Spleen (tissue), 11 donors: ENCODE measurements at regions not wholly inside any gene's neighbourhood (a gene's known extent, or its start where the extent isn't known, plus 50 kb on each side); places are given as distances from the start of the nearest gene placed in this dataset.

Experiments used
- DNase-seq: peaks from one replicate; pipeline ENCODE4 v3.0.0-alpha.2; 2020
- H3K27ac ChIP-seq, 8 donors: fragments of 200-600 bp; sonication (generic) in 7 of 8; 1 replicate in 4 of 8; 2 replicates in 4 of 8; pipeline versions ENCODE4 v1.5.0 to v1.8.0; 2016 to 2021; ENCODE audit warnings: inconsistent platforms in 4 of 8, mild to moderate bottlenecking in 4 of 8, moderate library complexity in 1 of 8
- H3K27me3 ChIP-seq, 7 donors: fragments of 200-600 bp; sonication (generic) in 6 of 7; replicated peaks in 1 of 7; 1 replicate in 4 of 7; 2 replicates in 3 of 7; pipeline versions ENCODE4 v1.5.0 to v1.8.0; 2016 to 2021; ENCODE audit warnings: inconsistent platforms in 3 of 7, mild to moderate bottlenecking in 1 of 7
- H3K36me3 ChIP-seq, 6 donors: fragments of 200-600 bp; sonication (generic) in 5 of 6; 1 replicate in 4 of 6; 2 replicates in 2 of 6; pipeline versions ENCODE4 v1.5.0 to v1.8.0; 2016 to 2021; ENCODE audit warnings: inconsistent platforms in 2 of 6
- H3K4me1 ChIP-seq, 6 donors: fragments of 200-600 bp; sonication (generic) in 5 of 6; 1 replicate in 3 of 6; 2 replicates in 3 of 6; pipeline versions ENCODE4 v1.5.0 to v1.8.0; 2016 to 2021; ENCODE audit warnings: inconsistent platforms in 3 of 6
- H3K4me3 ChIP-seq, 8 donors: fragments of 200-600 bp; sonication (generic) in 7 of 8; 1 replicate in 4 of 8; 2 replicates in 4 of 8; pipeline versions ENCODE4 v1.5.0 to v1.8.0; 2016 to 2021; ENCODE audit warnings: inconsistent platforms in 4 of 8, mild to moderate bottlenecking in 4 of 8, moderate library complexity in 2 of 8
- H3K9me3 ChIP-seq, 8 donors: fragments of 200-600 bp; sonication (generic) in 7 of 8; 1 replicate in 4 of 8; 2 replicates in 4 of 8; pipeline versions ENCODE4 v1.5.0 to v1.8.0; 2016 to 2021; ENCODE audit warnings: inconsistent platforms in 4 of 8
- POLR2A ChIP-seq, 3 donors: fragments of 450-650 bp; IDR thresholded peaks; one replicate each; pipeline ENCODE4 v1.5.1; 2017; ENCODE audit warnings: antibody characterized with exemption in 3 of 3, mild to moderate bottlenecking in 1 of 3
- POLR2AphosphoS5 ChIP-seq, 3 donors: sonication (generic); formaldehyde crosslinking; IDR thresholded peaks; one replicate each; pipeline ENCODE4 v1.5.1; 2017; ENCODE audit warnings: antibody characterized with exemption in 3 of 3
- WGBS, 5 donors: extraction: QIAGEN DNeasy Blood & Tissue Kit in 3 of 5; methylation state at CpG; one replicate each; pipeline versions ENCODE4 v1.1.5 to v1.1.7; 2013 to 2018; 5-methylcytosine and 5-hydroxymethylcytosine counted together
- intact Hi-C: fragments of 100-400 bp; cut with DNase I; formaldehyde crosslinking; loops from one replicate; pipeline ENCODE4 v1.15.0; 2023; ENCODE audit warnings: low total_unique reads
- TF ChIP-seq, protein P1 (sequence below), 11 experiments: fragments of 200-600 bp in 7 of 11; fragments of 450-650 bp in 4 of 11; sonication (generic) in 4 of 11; IDR thresholded peaks in 8 of 11; conservative IDR thresholded peaks in 3 of 11; 1 replicate in 7 of 11; 2 replicates in 4 of 11; pipeline versions ENCODE4 v1.4.0 to v1.8.0; 2016 to 2021; ENCODE audit warnings: antibody characterized with exemption in 11 of 11, inconsistent platforms in 4 of 11, mild to moderate bottlenecking in 1 of 11
- donor health status: healthy with polysubstance abuse.
- donor health status: DM: no; HTN: no; CAD: no; lungs with moderate emphysema.
- donor health status: DM: no; HTN: no; CAD: no.
- donor health status: Bipolar disorder and iron deficiency.
- donor health status: healthy.
- donor health status: DM: no; HTN: no; CAD: no.
- donor health status: DM: yes; HTN: yes; CAD: no.

DNA sequence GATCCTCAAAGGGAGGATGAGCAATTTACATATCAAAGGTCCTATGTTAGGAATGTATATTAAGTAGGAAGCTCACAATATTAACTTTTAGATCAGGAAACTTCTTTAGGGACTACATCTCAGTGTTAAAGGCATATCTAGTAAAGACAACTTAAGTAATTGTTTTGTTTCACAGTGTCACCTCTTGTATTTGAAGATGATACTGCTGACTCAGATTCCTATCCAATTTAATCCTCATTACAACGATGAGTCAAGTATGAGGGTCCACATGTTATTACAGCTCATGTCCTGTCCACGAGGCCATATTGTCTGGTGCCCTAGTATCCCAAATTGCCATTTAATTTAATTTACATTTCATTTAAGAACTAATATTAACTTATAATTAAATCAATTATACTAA lies 523.9 kb downstream of the CCDC85A start:
- no peaks in the 10 kb centered on the region for H3K36me3 ChIP-seq
- intact Hi-C loops, result no loop called here
- H3K4me3 ChIP-seq, result no peak overlapping the region
- WGBS, 5 donors, result 63 to 82% (median 72%) methylated on average over 2 of the region's 2 CpGs
- H3K4me1 ChIP-seq, result no peaks in the 10 kb centered on the region
- TF ChIP-seq POLR2AphosphoS5 (IDR thresholded peaks at IDR 0.05) (no peak), POLR2A (IDR thresholded peaks at IDR 0.05) (no peak)
- TF ChIP-seq, protein P1, sequence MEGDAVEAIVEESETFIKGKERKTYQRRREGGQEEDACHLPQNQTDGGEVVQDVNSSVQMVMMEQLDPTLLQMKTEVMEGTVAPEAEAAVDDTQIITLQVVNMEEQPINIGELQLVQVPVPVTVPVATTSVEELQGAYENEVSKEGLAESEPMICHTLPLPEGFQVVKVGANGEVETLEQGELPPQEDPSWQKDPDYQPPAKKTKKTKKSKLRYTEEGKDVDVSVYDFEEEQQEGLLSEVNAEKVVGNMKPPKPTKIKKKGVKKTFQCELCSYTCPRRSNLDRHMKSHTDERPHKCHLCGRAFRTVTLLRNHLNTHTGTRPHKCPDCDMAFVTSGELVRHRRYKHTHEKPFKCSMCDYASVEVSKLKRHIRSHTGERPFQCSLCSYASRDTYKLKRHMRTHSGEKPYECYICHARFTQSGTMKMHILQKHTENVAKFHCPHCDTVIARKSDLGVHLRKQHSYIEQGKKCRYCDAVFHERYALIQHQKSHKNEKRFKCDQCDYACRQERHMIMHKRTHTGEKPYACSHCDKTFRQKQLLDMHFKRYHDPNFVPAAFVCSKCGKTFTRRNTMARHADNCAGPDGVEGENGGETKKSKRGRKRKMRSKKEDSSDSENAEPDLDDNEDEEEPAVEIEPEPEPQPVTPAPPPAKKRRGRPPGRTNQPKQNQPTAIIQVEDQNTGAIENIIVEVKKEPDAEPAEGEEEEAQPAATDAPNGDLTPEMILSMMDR (IDR thresholded peaks at IDR 0.05 in 8 of 11, conservative IDR thresholded peaks at IDR 0.05 in 3 of 11), result no peak
- no peak overlapping the region for H3K27ac ChIP-seq
- no peak for DNase-seq
- H3K27me3 ChIP-seq, result no peaks in the 10 kb centered on the region
- no peaks in the 10 kb centered on the region for H3K9me3 ChIP-seq

DNA sequence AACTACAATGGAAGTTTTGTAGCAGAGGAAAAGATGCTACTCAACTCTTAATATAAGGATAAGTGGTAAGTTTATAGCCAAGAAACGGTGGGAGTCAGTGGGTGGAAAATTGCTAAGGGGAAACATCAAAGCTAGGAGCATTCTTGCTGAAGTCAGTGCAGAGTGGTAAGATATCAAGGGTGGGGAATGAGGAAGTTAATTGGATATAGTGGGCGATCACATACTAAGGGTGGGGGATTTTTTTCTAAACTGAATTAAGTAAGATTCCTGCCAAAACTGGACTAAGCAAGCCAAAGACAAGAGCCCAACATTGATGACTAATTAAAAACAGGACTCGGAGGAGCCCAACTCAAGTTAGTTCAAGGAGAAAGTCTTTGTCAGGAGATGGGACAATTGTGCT lies 525.4 kb downstream of the CCDC85A start:
- intact Hi-C loops, result no loop called here
- Histone ChIP-seq H3K4me3 (no peak overlapping the region), H3K9me3 (peaks cover 0 to 4% (median 0%) of the 10 kb centered on the region in 8 donors), H3K36me3 (no peaks in the 10 kb centered on the region), H3K4me1 (no peaks in the 10 kb centered on the region), H3K27me3 (no peaks in the 10 kb centered on the region), H3K27ac (no peak overlapping the region)
- no peak for DNase-seq
- WGBS, 5 donors, result 66 to 80% (median 71%) methylated on average over 3 of the region's 3 CpGs
- no peak for TF ChIP-seq POLR2A (IDR thresholded peaks at IDR 0.05)
- TF ChIP-seq, protein P1 (IDR thresholded peaks at IDR 0.05 in 8 of 11, conservative IDR thresholded peaks at IDR 0.05 in 3 of 11), result no peak
- TF ChIP-seq POLR2AphosphoS5 (IDR thresholded peaks at IDR 0.05), result no peak

DNA sequence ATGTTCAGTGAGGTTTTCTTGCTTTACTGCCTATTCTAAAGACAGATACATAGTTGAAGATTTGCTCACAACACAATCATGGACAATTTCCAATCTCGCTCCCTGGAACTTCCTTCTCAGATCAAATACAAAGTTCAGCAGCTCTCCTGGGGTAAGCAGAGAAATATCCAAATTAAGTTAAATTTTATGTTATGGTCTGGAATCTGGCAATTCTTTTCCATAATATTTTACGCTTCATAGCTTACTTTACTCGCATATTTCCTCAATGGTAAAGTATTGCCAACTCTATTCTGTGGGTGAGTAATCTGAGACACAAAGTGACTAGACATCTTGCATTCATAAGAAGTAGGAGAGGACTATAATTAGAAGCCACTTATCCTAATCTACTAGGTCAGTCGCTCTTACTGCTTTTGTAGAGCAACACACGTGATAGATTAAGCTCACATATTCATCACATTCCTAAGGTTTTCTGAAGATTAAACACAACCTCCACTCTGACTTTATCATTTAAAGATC lies 529.4 kb downstream of the CCDC85A start:
- WGBS, 5 donors, result 82 to 90% (median 86%) methylated on average over 5 of the region's 5 CpGs
- DNase-seq, result no peak
- H3K4me1 ChIP-seq, result no peaks in the 10 kb centered on the region
- peaks cover 0 to 7% (median 0%) of the 10 kb centered on the region in 8 donors for H3K9me3 ChIP-seq
- TF ChIP-seq POLR2AphosphoS5 (IDR thresholded peaks at IDR 0.05), result no peak
- TF ChIP-seq, protein P1 (IDR thresholded peaks at IDR 0.05 in 8 of 11, conservative IDR thresholded peaks at IDR 0.05 in 3 of 11), result no peak
- no peak for TF ChIP-seq POLR2A (IDR thresholded peaks at IDR 0.05)
- intact Hi-C loops, result no loop called here
- H3K27me3 ChIP-seq, result no peaks in the 10 kb centered on the region
- no peak overlapping the region for H3K27ac ChIP-seq
- H3K4me3 ChIP-seq, result no peak overlapping the region
- H3K36me3 ChIP-seq, result no peaks in the 10 kb centered on the region

DNA sequence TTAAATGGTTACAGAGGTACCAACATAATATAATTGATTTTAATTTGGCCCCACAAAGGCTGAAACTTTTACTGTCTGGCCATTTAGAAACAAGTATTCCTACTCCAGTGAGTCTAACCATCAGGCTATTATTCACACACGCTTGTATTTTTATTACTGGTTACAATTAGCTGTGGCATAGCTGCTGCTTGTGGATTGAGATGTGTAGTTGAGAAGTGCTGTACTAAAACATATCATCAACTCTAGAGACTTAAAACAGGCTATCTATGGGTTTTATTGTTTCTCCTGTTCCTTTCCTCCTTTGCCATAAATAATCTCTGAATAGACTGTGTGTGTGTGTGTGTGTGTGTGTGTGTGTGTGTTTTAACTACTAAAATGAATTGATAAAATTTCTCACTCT lies 530.2 kb downstream of the CCDC85A start:
- peaks cover 0 to 13% (median 4%) of the 10 kb centered on the region in 8 donors for H3K9me3 ChIP-seq
- 74 to 93% (median 85%) methylated on average over 1 of the region's 1 CpG for WGBS, 5 donors

More for the DNA sequence above, 530.2 kb downstream of the CCDC85A start:
- no peak overlapping the region for H3K4me3 ChIP-seq
- DNase-seq, result no peak
- H3K27me3 ChIP-seq, result no peaks in the 10 kb centered on the region
- no peaks in the 10 kb centered on the region for H3K36me3 ChIP-seq
- intact Hi-C loops, result no loop called here
- H3K27ac ChIP-seq, result no peak overlapping the region
- no peaks in the 10 kb centered on the region for H3K4me1 ChIP-seq
- TF ChIP-seq POLR2AphosphoS5 (IDR thresholded peaks at IDR 0.05) (no peak), POLR2A (IDR thresholded peaks at IDR 0.05) (no peak)
- TF ChIP-seq, protein P1 (IDR thresholded peaks at IDR 0.05 in 8 of 11, conservative IDR thresholded peaks at IDR 0.05 in 3 of 11), result no peak
